HG03520 (cell line): ENCODE measurements at regions not wholly inside any gene's neighbourhood (a gene's known extent, or its start where the extent isn't known, plus 50 kb on each side); places are given as distances from the start of the nearest gene placed in this dataset.
A peak's percentile ranks its signal among the peaks of the same experiment; 100 is the strongest.

Experiments
- ATAC-seq: cut with Tn5 transposase; IDR thresholded peaks from one replicate; pipeline ENCODE4 v1.9.1; 2021; ENCODE audit warnings: mild to moderate bottlenecking, moderate library complexity; ENCODE audit not compliant: unreplicated experiment

DNA sequence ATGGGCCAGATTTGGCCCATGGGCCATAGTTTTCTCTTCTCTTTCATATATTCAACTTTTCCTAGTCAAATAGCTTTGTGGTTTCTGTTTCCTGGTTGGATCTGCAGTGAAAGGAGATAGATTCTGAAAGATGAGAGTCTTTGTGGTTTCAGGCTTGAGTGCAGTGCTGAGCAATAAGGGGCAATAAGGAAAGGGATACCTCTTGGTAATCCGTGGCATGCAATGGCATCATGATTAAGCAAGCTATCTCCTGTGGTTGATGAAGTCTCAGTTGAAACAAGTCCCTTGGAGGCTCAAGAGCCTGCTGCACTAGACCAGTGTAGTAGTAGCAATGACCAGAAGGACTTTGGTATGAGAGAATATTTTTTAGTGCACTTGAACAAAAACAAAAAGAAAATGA lies 187.7 kb upstream of the CNTNAP2 start:
- ATAC-seq, result no peak

DNA sequence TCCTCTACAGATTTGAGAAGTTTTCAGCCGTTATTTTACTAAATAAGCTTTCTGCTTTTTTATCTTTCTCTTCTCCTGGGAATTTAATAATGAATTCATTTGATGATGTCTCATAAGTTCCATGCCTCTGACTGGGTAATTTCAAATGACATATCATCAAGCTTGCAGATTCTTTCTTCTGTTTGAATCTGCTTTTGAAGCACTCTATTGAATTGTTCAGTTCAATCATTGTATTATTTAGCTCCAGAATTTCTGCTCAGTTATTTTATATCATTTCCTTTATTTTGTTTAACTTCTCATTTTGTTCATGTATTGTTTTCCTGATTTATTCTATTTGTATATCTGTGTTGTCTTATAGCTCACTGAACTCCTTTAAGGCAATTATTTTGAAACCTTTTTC lies 196.9 kb upstream of the CNTNAP2 start:
- ATAC-seq, result no peak

DNA sequence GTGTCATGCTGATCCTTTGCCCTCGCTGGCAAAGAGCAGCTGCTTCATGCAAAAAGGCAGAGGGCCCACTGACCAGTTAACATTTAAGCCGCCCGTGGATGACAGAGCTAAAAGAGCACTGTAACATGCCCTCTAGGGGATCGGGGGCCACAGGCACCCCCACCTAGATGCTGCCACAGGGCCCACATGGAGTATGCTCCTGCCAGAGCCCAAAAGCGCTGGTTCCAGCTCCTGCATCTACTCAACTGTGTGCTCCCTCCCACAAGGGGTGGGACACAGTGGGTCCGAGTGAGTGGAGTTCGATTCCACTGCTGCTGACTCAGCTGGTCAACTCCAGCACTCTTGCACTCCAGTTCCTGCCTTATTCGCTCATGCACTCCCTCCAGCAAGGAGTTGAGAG lies 199.8 kb upstream of the CNTNAP2 start:
- ATAC-seq, result no peak

DNA sequence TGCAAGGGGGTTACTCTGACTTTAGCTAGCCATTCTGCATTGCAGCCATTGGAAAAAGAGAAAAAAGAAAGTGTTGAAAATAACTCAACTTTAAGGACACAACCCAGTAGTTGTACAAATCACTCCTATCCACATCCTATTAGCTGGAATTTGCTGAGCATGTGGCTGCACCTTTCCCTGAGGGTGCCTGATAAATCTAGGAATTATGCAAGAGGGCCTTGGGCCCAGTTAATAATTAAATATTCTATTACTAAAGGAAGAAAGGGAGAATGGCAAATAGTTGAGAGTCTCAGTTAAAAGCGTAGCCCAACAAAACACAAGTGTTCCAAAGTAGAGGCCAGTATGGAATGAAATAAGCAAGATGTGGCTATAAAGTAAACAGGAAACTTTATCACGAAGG lies 200.9 kb upstream of the CNTNAP2 start:
- no peak for ATAC-seq

DNA sequence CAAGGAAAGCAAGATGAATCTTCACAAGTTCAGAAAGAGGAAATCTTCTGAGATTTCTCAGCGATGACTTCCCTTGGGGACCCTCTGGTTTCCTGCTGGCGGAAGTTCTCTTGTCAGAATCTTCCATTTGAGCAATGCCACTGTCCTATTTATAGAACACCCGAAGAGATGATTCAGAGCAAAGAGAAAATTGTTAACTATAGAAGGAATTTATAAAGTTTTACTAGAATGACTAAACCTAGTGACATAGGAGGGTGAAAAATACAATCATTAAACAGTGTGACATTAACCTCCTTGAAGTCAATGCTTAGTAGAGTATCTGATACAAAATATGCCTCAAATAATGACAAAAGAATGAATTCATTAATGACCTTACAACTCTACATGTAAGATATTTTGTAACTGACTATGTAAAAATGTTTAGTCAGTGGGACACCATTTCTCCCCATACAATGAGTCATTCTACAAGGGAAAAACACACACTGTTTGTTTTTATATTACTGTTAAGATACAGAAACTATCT lies 206.5 kb upstream of the CNTNAP2 start:
- ATAC-seq, result peak; percentile 72

DNA sequence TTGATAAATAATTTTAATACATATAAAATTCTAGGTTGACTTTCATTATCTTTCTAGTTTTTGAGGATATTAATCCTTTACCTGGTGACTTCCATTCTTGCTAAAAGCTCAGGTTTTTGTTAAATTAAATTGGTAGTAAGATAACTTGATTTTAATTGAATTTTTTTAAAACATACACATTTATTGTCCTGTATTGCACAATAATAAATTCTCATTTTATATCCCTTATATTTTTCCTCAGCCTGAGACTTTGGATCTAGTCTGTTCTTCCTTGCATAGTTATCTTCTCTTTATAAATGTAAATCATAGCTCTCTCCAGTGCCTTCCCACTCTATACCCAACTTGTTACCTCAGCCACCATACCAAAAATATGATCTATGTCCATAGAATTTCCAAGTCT lies 212.9 kb upstream of the CNTNAP2 start:
- no peak for ATAC-seq

DNA sequence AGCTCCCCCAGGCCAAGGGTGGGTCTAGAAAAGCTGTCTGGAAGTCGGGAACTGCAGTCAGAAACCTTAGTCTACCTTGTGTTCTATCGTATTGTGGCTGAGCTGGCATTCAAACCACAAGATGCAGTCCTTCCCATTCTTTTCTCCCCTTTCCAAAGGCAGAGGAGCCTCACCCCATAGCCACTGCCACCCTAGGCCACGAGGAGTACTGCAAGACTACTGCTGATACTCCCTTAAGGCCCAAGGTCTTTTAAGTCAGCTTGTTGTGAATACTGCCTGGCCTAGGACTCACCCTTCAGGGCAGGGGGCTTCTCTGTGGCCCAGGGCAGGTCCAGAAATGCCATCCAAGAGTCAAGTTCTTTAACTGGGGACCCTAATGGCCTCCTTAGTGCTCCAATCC lies 214.5 kb upstream of the CNTNAP2 start:
- ATAC-seq, result no peak

DNA sequence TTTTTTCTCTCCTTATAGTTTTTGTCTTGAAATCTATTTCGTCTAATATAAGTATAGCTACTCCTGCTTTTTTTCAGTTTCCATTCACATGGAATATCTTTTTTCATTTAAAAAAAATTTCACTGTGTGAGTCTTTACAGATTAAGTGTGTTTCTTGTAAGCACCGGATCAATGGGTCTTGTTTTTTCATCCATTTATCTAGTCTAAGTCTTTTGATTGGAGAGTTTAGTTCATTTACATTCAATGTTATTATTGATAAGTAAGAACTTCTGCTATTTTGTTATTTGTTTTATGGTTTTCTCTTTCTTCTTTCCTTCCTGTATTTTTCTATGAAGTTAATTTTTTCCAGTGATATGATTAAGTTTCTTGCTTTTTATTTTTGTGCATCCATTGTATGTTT lies 216.7 kb upstream of the CNTNAP2 start:
- no peak for ATAC-seq

DNA sequence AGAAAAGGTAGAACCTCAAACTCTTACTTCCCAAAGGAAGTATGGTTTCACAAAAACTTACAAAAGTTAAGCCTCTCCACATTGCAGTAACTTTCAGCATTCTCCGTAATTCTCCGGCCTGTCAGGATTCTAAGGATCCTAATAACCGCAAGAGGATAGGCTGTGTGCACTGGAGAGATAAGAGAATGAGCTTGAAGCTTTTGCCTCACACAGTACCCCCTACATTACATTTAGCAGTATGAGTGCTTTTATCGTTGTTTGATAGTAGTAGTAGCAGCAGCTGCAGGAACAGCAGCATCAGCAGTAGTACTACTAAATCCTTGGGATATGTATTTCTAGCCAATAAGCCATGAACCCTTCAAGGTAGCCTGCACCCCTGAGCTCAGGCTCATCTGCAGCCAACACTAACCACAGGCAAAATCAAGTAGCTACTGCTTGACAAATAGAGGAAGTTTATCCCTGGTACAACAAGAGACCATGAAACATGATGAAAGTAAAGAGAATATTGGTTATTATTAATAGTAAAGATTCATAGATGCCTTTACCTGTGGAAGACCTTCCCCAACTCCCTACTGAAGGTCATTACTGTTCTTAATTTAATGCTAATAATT lies 222.6 kb upstream of the CNTNAP2 start:
- no peak for ATAC-seq

DNA sequence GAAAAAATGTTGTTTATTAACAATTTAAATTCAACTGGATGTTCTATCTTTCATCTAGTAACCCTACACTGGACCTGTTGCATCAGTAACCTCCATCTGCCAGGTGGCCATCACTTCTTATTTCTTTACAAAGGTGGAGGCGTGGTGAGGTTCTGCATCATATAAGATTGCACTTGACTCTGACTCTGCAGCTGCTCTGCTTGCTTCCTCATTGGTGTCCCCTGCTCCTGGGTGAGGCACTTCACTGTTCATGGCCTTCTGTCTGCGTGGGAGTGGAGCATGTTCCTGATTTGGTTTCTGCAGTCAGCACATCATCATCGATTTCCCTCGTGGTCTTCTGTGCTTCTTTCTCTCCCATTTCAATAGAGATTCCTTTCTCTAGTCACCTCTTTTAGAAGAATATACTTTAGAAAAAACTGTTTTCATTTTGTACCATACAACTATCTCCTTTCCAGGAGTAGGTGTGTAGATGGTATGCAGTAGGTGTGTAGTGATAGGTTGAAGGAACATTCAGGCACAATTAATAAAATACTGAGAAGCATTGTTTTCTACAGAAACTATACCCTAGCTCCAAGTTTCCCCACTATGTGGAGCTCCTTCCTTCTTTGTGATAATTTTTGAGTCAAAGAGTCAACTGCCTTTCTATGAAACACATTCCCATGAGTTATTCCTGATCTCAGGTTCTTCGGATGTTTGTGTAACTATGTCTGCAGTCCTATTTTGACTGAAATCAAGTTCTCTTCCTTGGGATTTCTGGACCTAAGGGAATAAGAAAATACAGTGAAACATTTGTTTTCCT lies 231.7 kb upstream of the CNTNAP2 start:
- ATAC-seq, result no peak

DNA sequence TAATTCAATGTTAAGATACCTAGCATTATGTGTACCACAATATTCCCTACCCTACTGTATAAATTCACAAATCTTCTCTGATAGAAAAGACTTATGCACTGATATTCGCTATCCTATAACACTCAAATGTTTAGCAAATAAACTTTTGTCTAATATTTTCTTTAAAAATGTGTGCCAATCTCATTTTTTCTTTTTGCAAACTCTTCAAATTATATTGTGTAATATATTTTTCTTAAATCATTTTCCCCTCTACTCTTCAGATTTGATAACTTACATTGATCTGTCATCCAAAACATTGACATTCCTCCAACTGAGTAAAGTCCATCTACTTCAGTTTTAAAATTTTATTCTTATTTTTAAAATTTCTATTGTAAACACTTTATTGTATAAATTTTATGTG lies 240.2 kb upstream of the CNTNAP2 start:
- no peak for ATAC-seq

DNA sequence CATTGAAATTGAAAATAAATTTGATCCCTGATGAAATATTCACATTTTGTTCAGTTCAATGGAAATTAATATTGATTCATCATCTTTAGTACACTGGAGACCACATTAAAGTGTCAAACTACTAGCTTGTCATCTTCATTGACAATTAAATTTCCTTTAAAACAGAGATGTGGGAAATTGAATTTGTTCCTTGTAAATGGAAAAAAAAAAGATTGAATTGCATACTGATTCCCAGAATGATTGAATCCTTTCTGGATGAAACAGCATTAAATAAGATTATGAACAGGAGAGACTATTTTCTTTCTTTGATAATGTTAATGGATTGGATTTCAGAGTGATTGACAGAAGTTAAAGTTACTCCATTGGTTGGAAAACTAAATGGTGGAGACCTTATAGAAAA lies 241.3 kb upstream of the CNTNAP2 start:
- ATAC-seq, result no peak

DNA sequence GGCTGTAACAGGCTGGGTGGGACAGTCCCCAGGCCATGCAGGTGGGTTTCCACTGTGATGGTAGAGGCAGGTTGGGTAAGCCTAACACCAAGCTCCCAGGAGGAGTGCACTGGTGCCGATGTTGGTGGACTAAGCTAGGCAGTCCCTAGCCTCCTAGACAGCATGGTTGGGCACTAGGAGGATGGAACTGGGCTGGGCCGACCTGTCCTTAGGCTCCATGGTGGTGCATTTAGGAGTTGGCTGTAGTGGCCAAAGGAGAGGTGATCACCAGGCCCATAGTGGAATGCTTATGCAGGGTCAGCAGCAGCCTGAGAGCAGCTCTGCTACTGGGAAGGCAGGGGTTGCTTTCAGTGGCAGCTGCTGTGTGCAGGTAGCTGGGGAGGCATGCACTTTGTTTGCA lies 247.7 kb upstream of the CNTNAP2 start:
- no peak for ATAC-seq

DNA sequence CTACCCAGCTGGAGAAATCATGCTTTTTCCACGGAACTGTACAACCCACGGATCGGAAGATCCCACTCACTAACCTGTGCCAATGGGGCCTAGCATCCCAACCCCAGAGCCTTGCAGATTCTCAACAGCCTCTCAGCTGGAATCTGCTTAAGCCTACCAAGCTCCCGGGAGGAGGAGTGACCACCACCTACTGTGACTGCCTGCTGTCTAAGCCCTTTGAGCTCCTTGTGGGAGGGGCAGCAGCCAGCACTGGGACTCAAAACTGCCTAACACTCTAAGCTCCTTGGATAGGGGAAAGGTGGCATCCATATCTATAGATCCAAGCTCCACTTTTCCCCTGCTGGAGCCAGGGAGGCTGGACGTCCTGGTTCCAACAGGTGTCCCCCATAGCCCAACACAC lies 254.4 kb upstream of the CNTNAP2 start:
- ATAC-seq, result no peak

DNA sequence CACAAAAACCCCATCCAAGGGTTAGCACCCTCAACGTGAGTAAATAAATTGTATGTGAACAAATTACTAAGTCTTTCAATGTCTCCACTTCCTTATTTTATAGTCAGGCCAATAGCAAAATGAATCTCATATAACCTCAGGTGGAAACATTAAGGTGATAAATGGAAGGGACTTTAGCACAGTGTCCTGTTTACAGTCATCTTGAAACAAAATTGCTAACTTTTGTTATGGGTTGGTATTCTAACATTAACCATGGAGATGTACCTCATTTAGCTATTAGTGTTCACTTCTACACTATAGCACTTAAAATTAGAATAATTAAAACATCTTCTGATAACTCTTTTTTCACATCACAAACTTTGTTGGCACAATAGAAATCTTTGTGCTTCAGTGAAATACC lies 255.8 kb upstream of the CNTNAP2 start:
- ATAC-seq, result no peak

DNA sequence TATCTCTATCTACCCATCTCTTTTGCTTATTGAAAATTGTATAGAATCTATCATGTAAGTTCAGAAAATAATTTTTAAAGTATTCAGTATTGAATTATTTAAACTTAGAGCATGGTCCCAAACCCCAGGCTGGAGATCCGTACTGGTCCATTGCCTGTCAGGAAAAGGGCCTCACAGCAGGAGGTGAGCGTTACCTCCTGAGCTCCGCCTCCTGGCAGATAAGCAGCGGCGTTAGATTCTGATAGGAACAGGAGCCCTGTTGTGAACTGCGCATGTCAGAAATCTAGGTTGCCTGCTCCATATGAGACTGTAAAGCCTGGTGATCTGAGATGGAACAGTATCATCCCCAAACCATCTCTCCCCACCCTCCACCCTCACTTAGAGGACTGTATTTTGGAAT lies 266.0 kb upstream of the CNTNAP2 start:
- ATAC-seq, result no peak

DNA sequence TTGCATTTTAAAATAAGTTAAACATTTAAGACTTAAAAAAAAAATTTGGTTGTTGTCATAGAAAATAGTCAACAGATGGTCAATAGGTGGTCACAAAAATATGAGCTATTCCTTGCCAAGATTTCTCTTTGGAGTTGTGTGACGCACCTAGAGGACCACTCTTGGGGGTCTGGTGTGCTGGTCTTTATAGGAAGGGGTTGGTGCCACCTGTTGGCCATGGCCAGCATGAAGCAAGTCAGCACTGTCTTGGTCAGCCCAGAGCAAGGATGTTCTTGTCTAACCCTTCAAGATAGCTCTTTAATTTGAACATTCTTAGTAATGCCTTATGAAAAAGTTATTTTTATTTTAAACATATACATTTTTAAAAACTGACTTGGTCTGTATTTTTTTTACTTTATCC lies 267.9 kb upstream of the CNTNAP2 start:
- no peak for ATAC-seq

DNA sequence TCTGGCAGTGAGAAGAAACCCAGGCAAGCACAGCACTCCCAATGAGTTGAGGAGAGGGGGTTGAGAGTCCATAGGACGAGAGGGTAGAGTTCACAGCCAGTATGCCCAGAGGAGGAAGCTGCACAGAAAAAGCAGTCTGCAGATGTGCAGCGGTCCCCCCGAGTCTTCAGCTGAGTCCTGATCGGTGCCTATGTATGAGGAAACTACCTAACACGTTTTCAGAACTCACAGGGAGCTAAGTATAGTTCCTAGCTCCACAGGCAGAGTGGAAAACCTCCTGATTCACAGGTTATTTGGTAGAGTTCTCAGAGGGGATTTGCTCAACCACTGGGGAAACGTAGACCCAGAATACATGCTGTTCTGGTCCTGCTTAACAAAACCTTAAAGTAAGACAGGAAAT lies 271.3 kb upstream of the CNTNAP2 start:
- ATAC-seq, result no peak

DNA sequence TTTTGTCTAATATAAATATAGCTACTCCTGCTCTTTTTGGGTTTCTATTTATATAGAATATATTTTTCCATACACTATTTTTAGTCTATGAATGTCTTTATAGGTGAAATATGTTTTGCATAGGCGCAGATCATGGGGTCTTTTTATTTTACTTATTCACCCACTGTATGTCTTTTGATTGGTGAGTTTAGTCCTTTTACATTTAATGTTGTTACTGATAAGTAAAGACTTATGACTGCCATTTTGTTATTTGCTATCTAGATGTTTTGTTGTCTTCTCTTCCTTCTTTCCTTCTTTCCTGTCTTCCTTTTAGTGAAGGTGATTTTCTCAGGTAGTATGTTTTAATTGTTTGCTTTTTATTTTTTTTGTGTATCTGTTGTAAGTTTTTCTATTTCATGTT lies 276.8 kb upstream of the CNTNAP2 start:
- no peak for ATAC-seq

DNA sequence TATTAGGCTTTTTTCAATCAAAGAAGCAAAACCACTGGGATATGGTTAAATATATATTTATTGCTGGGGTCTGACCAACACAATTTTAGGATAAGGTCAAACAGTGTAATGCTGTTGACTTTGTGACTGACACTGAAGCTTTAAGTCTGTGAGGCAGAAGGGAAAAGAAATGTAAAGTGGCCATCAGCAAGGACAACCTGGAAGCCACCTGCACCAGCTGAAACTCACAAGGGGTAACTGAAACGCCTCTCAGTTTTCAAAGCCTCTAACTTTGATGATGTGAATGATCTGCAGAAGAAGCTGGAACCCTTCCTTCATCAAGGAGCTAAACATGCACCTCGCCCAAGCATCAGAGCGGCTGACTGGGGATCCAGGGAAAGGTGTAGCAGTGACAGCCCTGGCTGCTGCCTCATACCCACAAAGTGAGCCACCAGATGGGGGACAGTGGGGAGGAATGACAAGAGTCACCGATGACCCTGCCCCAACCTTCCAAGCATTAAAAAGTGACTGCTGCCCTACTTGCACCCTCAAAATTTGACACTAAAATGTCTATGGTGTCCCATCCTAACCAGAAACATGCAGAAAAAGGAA lies 284.9 kb upstream of the CNTNAP2 start:
- no peak for ATAC-seq

DNA sequence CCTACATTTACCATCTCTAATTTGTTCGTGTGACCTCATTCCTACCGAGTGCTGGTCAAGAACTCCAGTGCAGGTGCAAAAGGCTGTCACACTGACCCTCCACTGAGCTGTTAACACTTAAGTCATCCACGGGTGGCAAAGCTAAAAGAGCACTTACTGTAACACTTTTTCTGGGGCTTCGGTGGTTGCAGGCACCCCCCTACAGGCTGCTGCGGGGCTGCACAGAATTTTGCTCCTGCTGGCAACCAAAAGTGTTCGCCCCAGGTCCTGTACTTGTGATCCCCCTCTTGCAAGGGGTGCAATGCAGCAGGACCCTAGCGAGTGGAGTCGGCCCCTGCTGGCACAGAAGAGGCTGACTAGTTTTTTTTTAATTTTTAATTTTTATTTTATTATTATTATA lies 298.9 kb upstream of the CNTNAP2 start:
- no peak for ATAC-seq

DNA sequence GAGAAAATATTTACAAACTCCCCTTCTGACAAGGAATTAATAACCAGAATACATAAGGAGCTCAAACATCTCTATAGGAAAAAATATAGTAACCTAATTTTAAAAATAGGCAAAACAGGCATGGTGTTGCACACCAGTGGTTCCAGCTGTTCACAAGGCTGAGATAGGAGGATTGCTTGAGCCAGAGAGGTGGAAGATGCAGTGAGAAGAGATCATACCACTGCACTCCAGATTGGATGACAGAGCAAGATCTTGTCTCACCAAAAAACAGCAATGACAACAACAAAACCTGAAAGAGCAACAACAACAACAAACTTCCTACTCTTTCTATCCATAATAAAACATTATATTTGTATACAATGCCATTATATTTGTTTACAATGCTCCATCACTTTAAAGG lies 304.4 kb upstream of the CNTNAP2 start:
- no peak for ATAC-seq
